Bronchial epithelial cell (primary cell): ENCODE measurements at regions not wholly inside any gene's neighbourhood (a gene's known extent, or its start where the extent isn't known, plus 50 kb on each side); places are given as distances from the start of the nearest gene placed in this dataset.
A peak's percentile ranks its signal among the peaks of the same experiment; 100 is the strongest.

Source experiments
- DNase-seq: peaks from one replicate; pipeline ENCODE4 v3.0.0-alpha.2; 2010; ENCODE audit warnings: low read depth
- FAIRE-seq: peaks from 2 replicates; lab custom pipeline; 2011; peaks lifted over from hg19 to GRCh38; lab: Jason Lieb, UNC
- H3K27me3 ChIP-seq: 2 replicates; pipeline ENCODE4 v1.5.1; 2011; ENCODE audit warnings: low read length; ENCODE audit not compliant: control insufficient read depth, insufficient read depth
- H3K36me3 ChIP-seq: 2 replicates; pipeline ENCODE4 v1.5.1; 2011; ENCODE audit warnings: low read length; ENCODE audit not compliant: control insufficient read depth, insufficient read depth
- H3K4me3 ChIP-seq: 2 replicates; pipeline ENCODE4 v1.5.1; 2011; ENCODE audit warnings: mild to moderate bottlenecking, low read depth, low read length, control low read depth
- CTCF ChIP-seq: IDR thresholded peaks from 2 replicates; pipeline ENCODE4 v1.5.1; 2011; ENCODE audit warnings: mild to moderate bottlenecking, moderate library complexity, low read length, control low read depth, inconsistent platforms; ENCODE audit not compliant: insufficient read depth, severe bottlenecking

GRCh38 chr3:169029674-169030285 lies 633.7 kb downstream of the MECOM start:
- FAIRE-seq (no peak), DNase-seq (peak; percentile 63)
- H3K4me3 ChIP-seq: no peak overlapping the region
- no peaks in the 10 kb centered on the region for H3K27me3 ChIP-seq
- TF ChIP-seq CTCF: no peak
- no peaks in the 10 kb centered on the region for H3K36me3 ChIP-seq

GRCh38 chr3:169028716-169029115 lies 634.8 kb downstream of the MECOM start:
- Histone ChIP-seq H3K27me3 (no peaks in the 10 kb centered on the region), H3K36me3 (no peaks in the 10 kb centered on the region), H3K4me3 (no peak overlapping the region)
- DNase-seq (peak; percentile 74), FAIRE-seq (no peak)
- TF ChIP-seq CTCF: no peak

GRCh38 chr3:169026543-169027182 lies 636.8 kb downstream of the MECOM start:
- TF ChIP-seq CTCF: no peak
- FAIRE-seq (no peak), DNase-seq (peak; percentile 97)
- Histone ChIP-seq H3K27me3 (no peaks in the 10 kb centered on the region), H3K4me3 (no peak overlapping the region), H3K36me3 (no peaks in the 10 kb centered on the region)

GRCh38 chr3:169022457-169022856 lies 641.1 kb downstream of the MECOM start:
- DNase-seq (no peak), FAIRE-seq (no peak)
- no peak overlapping the region for H3K4me3 ChIP-seq

GRCh38 chr3:169020371-169020770 lies 643.1 kb downstream of the MECOM start:
- Histone ChIP-seq H3K4me3 (no peak overlapping the region), H3K27me3 (no peaks in the 10 kb centered on the region), H3K36me3 (no peaks in the 10 kb centered on the region)
- FAIRE-seq: no peak
- TF ChIP-seq CTCF: no peak
- DNase-seq: peak; percentile 52

More at GRCh38 chr3:169022457-169022856, 641.1 kb downstream of the MECOM start:
- Histone ChIP-seq H3K27me3 (no peaks in the 10 kb centered on the region), H3K36me3 (no peaks in the 10 kb centered on the region)
- TF ChIP-seq CTCF: no peak

- no peak for FAIRE-seq
- Histone ChIP-seq H3K4me3 (no peak overlapping the region), H3K36me3 (no peaks in the 10 kb centered on the region), H3K27me3 (no peaks in the 10 kb centered on the region)
- no peak for DNase-seq
- TF ChIP-seq CTCF: no peak
Observed at GRCh38 chr3:169009453-169009852, 654.1 kb downstream of the MECOM start.
